ENCODE measurements at regions not wholly inside any gene's neighbourhood (a gene's known extent, or its start where the extent isn't known, plus 50 kb on each side); places are given as distances from the start of the nearest gene placed in this dataset.

DNA sequence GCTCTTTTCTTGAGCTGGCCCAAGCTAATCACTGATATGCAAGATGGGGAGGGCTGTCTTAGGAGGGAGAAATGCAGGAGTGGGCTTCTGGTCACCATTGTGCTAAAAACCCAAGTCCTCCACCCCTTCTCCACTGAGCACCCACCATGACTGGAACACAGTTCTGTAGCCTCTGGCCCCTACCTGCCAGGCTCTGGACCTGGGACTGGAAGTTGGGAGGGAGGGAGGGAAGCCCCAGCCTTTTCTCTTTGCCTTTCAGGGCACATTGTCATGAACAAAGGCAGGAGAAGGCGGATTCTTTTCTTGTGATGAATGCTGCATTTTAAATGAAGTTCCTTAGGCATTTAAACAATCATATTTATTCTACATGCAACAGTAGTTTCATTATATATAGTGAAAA, 559.1 kb upstream of the TRPC7 start:
- POLR2A ChIA-PET, result no interaction called here
- CTCF ChIA-PET, result no interaction called here
- TF ChIP-seq CTBP1 (IDR thresholded peaks at IDR 0.05; ENCODE audit: borderline replicate concordance), result no peak
- no peak for TF ChIP-seq TARDBP (IDR thresholded peaks at IDR 0.05)
- TF ChIP-seq FOXK2 (IDR thresholded peaks at IDR 0.05), result no peak
- TF ChIP-seq ARNT (IDR thresholded peaks at IDR 0.05), result no peak
- no peak for TF ChIP-seq FOXM1 (IDR thresholded peaks at IDR 0.05; ENCODE audit: borderline replicate concordance)
- TF ChIP-seq, protein P1, sequence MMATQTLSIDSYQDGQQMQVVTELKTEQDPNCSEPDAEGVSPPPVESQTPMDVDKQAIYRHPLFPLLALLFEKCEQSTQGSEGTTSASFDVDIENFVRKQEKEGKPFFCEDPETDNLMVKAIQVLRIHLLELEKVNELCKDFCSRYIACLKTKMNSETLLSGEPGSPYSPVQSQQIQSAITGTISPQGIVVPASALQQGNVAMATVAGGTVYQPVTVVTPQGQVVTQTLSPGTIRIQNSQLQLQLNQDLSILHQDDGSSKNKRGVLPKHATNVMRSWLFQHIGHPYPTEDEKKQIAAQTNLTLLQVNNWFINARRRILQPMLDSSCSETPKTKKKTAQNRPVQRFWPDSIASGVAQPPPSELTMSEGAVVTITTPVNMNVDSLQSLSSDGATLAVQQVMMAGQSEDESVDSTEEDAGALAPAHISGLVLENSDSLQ (IDR thresholded peaks at IDR 0.05), result no peak
- no peak for TF ChIP-seq FOXA1 (IDR thresholded peaks at IDR 0.05)
- no peak for TF ChIP-seq SP1 (IDR thresholded peaks at IDR 0.05)
- TF ChIP-seq SUZ12 (IDR thresholded peaks at IDR 0.05), result no peak
- no peak for TF ChIP-seq HDGF (IDR thresholded peaks at IDR 0.05; ENCODE audit: borderline replicate concordance)
- TF ChIP-seq ELF4 (IDR thresholded peaks at IDR 0.05), result no peak
- TF ChIP-seq BHLHE40 (IDR thresholded peaks at IDR 0.05; ENCODE audit: borderline replicate concordance), result no peak
- DNase-seq (ENCODE audit: extremely low spot score), result no peak

DNA sequence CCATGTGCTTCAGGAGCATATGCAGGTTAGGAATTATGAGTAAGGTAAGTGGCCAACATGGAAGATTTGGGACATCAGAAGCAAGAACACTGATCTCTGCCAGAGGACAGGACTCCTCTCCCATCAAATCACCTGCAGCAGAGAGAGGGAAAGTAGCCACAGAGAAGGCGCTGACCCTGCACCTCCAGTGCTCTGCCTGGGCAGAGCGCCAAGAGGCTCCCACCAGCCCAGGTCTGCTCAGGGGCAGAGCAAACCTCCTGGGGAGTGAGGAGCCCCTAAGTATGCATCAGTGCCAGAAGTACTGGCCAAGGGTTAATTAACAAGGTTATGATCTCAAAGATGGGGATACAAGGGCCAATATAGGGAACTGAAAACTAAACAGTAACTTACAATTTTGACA, 545.3 kb upstream of the TRPC7 start:
- TF ChIP-seq CTBP1 (IDR thresholded peaks at IDR 0.05; ENCODE audit: borderline replicate concordance) (no peak), LEF1 (IDR thresholded peaks at IDR 0.05; ENCODE audit: borderline replicate concordance) (no peak), ZNF384 (IDR thresholded peaks at IDR 0.05) (no peak), SUZ12 (IDR thresholded peaks at IDR 0.05) (no peak), ARNT (IDR thresholded peaks at IDR 0.05) (no peak), TARDBP (IDR thresholded peaks at IDR 0.05) (no peak), FOXM1 (IDR thresholded peaks at IDR 0.05; ENCODE audit: borderline replicate concordance) (no peak), FOXK2 (IDR thresholded peaks at IDR 0.05) (no peak), NFRKB (IDR thresholded peaks at IDR 0.05) (no peak), L3MBTL2 (conservative IDR thresholded peaks at IDR 0.05) (no peak), BHLHE40 (IDR thresholded peaks at IDR 0.05; ENCODE audit: borderline replicate concordance) (no peak), SP1 (IDR thresholded peaks at IDR 0.05) (no peak), FOXA1 (IDR thresholded peaks at IDR 0.05) (no peak), HDGF (IDR thresholded peaks at IDR 0.05; ENCODE audit: borderline replicate concordance) (no peak), ELF4 (IDR thresholded peaks at IDR 0.05) (no peak)
- TF ChIP-seq, protein P1 (IDR thresholded peaks at IDR 0.05), result no peak
- ChIA-PET CTCF (no interaction called here), POLR2A (no interaction called here)
- DNase-seq (ENCODE audit: extremely low spot score), result no peak

DNA sequence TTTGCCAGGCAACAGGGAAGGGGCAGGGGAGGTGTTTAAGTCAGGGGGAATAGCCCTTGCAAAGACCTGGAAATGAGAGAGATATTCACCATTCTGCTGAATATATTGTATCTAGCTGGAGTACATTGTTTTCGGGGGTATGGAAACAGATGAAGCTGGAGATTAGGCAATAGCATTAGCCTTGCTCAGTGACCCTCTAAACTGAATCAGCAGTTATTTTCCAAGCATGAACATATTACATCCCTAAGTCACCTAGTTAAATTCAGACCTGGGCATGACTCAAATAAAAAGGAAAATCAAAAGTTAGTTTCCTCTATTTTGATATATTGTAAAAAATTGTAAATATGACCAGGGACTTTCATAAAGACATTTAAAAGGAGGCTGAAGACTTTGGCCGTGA, 544.6 kb upstream of the TRPC7 start:
- DNase-seq (ENCODE audit: extremely low spot score), result no peak
- ChIA-PET CTCF (no interaction called here), POLR2A (no interaction called here)
- no peak for TF ChIP-seq SUZ12 (IDR thresholded peaks at IDR 0.05)
- TF ChIP-seq HDGF (IDR thresholded peaks at IDR 0.05; ENCODE audit: borderline replicate concordance), result no peak
- TF ChIP-seq, protein P1 (IDR thresholded peaks at IDR 0.05), result no peak
- no peak for TF ChIP-seq L3MBTL2 (conservative IDR thresholded peaks at IDR 0.05)
- TF ChIP-seq CTBP1 (IDR thresholded peaks at IDR 0.05; ENCODE audit: borderline replicate concordance), result no peak
- TF ChIP-seq SP1 (IDR thresholded peaks at IDR 0.05), result no peak
- no peak for TF ChIP-seq BHLHE40 (IDR thresholded peaks at IDR 0.05; ENCODE audit: borderline replicate concordance)
- no peak for TF ChIP-seq ZNF384 (IDR thresholded peaks at IDR 0.05)
- no peak for TF ChIP-seq FOXA1 (IDR thresholded peaks at IDR 0.05)
- no peak for TF ChIP-seq TARDBP (IDR thresholded peaks at IDR 0.05)
- no peak for TF ChIP-seq ARNT (IDR thresholded peaks at IDR 0.05)
- no peak for TF ChIP-seq LEF1 (IDR thresholded peaks at IDR 0.05; ENCODE audit: borderline replicate concordance)
- TF ChIP-seq FOXM1 (IDR thresholded peaks at IDR 0.05; ENCODE audit: borderline replicate concordance), result no peak
- no peak for TF ChIP-seq FOXK2 (IDR thresholded peaks at IDR 0.05)
- no peak for TF ChIP-seq NFRKB (IDR thresholded peaks at IDR 0.05)
- TF ChIP-seq ELF4 (IDR thresholded peaks at IDR 0.05), result no peak

DNA sequence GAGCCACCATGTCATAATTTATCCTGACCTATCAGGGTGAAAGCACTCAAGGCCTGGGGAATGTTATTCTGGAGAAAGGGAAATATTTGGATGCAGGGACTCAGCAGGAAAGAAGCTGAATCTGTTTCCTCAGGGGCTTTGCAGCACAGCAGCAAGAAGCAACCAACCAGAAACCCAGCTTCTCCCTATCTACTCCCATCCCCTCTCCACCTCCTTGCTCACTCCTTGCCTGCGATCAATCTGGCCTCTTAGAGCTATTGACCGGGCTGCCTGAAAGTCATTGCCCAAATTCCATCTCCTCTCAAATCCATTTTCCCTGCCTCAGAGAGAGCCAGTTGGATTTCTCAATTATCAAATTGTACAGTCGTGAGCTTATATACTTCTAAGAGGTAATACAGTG, 542.0 kb upstream of the TRPC7 start:
- ChIA-PET POLR2A (no interaction called here), CTCF (no interaction called here)
- no peak for DNase-seq (ENCODE audit: extremely low spot score)
- TF ChIP-seq CTBP1 (IDR thresholded peaks at IDR 0.05; ENCODE audit: borderline replicate concordance) (no peak), FOXA1 (IDR thresholded peaks at IDR 0.05) (no peak), L3MBTL2 (conservative IDR thresholded peaks at IDR 0.05) (no peak), FOXK2 (IDR thresholded peaks at IDR 0.05) (no peak), FOXM1 (IDR thresholded peaks at IDR 0.05; ENCODE audit: borderline replicate concordance) (no peak)
- TF ChIP-seq, protein P1 (IDR thresholded peaks at IDR 0.05), result no peak

DNA sequence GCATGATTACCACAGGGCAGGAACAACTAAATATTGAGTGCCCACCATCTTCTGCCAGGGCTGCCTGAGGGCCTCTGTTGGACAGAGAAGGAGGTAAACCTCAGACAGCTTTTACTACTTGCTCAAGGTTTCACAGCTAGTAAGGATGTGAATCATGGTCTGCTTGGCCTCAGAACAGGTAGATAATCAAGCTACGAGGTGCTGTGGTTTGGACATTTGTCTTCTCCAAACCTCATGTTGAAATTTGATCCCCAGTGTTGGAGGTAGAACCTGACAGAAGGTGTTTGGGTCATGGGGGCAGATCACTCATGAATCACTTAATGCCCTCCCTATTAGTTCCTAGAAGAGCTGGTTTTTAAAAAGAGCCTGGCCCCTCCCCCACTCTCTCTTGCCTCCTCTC, 541.2 kb upstream of the TRPC7 start:
- ChIA-PET CTCF (no interaction called here), POLR2A (no interaction called here)
- DNase-seq (ENCODE audit: extremely low spot score), result no peak
- TF ChIP-seq, protein P1 (IDR thresholded peaks at IDR 0.05), result no peak
- no peak for TF ChIP-seq ELF4 (IDR thresholded peaks at IDR 0.05)
- TF ChIP-seq SP1 (IDR thresholded peaks at IDR 0.05), result no peak
- no peak for TF ChIP-seq FOXA1 (IDR thresholded peaks at IDR 0.05)
- TF ChIP-seq FOXK2 (IDR thresholded peaks at IDR 0.05), result no peak
- no peak for TF ChIP-seq TARDBP (IDR thresholded peaks at IDR 0.05)
- TF ChIP-seq ARNT (IDR thresholded peaks at IDR 0.05), result no peak
- TF ChIP-seq HDGF (IDR thresholded peaks at IDR 0.05; ENCODE audit: borderline replicate concordance), result no peak
- TF ChIP-seq BHLHE40 (IDR thresholded peaks at IDR 0.05; ENCODE audit: borderline replicate concordance), result no peak
- no peak for TF ChIP-seq LEF1 (IDR thresholded peaks at IDR 0.05; ENCODE audit: borderline replicate concordance)
- TF ChIP-seq ZNF384 (IDR thresholded peaks at IDR 0.05), result no peak
- no peak for TF ChIP-seq CTBP1 (IDR thresholded peaks at IDR 0.05; ENCODE audit: borderline replicate concordance)
- no peak for TF ChIP-seq SUZ12 (IDR thresholded peaks at IDR 0.05)
